Upper lobe of left lung (tissue), 4 donors: ENCODE measurements at regions not wholly inside any gene's neighbourhood (a gene's known extent, or its start where the extent isn't known, plus 50 kb on each side); places are given as distances from the start of the nearest gene placed in this dataset.

Source experiments
- EP300 ChIP-seq, 4 donors: sonication (generic); formaldehyde crosslinking; IDR thresholded peaks; one replicate each; pipeline ENCODE4 v1.5.1; 2017; ENCODE audit warnings: antibody characterized with exemption in 4 of 4, control low read depth in 2 of 4
- POLR2A ChIP-seq, 4 donors: fragments of 450-650 bp; IDR thresholded peaks; one replicate each; pipeline ENCODE4 v1.5.1; 2016 to 2017; ENCODE audit warnings: antibody characterized with exemption in 4 of 4, mild to moderate bottlenecking in 2 of 4
- TF ChIP-seq, protein P1 (sequence below), 6 experiments: fragments of 450-650 bp in 4 of 6; fragments of 200-600 bp in 2 of 6; sonication (generic) in 2 of 6; IDR thresholded peaks; one replicate each; pipeline ENCODE4 v1.5.1; 2016 to 2019; ENCODE audit warnings: antibody characterized with exemption in 6 of 6

DNA sequence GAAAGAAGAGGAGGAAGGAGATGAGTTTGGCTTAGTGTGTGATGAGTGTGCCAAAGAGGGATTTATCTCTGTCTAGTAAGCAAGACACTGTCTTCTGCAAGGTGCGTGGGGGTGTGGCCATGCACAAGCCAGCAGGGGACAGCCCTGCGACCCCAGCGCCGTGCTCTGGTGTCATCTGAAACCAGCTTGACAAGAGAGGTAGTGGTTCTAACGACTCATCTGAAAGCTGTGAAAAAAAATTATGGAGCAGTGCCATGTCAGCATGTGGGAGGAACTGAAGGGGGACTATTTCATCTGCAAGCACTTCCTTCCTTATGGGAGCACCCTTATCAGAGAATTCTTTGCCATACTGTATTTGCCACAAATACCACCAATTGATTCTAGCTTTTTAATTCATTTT lies 398.6 kb downstream of the PSAT1 start:
- TF ChIP-seq, protein P1, sequence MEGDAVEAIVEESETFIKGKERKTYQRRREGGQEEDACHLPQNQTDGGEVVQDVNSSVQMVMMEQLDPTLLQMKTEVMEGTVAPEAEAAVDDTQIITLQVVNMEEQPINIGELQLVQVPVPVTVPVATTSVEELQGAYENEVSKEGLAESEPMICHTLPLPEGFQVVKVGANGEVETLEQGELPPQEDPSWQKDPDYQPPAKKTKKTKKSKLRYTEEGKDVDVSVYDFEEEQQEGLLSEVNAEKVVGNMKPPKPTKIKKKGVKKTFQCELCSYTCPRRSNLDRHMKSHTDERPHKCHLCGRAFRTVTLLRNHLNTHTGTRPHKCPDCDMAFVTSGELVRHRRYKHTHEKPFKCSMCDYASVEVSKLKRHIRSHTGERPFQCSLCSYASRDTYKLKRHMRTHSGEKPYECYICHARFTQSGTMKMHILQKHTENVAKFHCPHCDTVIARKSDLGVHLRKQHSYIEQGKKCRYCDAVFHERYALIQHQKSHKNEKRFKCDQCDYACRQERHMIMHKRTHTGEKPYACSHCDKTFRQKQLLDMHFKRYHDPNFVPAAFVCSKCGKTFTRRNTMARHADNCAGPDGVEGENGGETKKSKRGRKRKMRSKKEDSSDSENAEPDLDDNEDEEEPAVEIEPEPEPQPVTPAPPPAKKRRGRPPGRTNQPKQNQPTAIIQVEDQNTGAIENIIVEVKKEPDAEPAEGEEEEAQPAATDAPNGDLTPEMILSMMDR (IDR thresholded peaks at IDR 0.05) = no peak
- TF ChIP-seq POLR2A (IDR thresholded peaks at IDR 0.05) (no peak), EP300 (IDR thresholded peaks at IDR 0.05) (no peak)
